Loucy (cell line): ENCODE measurements at regions not wholly inside any gene's neighbourhood (a gene's known extent, or its start where the extent isn't known, plus 50 kb on each side); places are given as distances from the start of the nearest gene placed in this dataset.

ENCODE experiments used
- EZH2phosphoT487 ChIP-seq: fragments of 200-600 bp; IDR thresholded peaks from 2 replicates; pipeline ENCODE4 v1.6.1; 2018; ENCODE audit warnings: antibody characterized with exemption, mild to moderate bottlenecking, moderate library complexity, borderline replicate concordance
- TF ChIP-seq, protein P1 (sequence below): fragments of 200-600 bp; sonication (generic); conservative IDR thresholded peaks from 2 replicates; pipeline ENCODE4 v1.5.1; 2014; ENCODE audit warnings: mild to moderate bottlenecking, antibody characterized with exemption, low read length

DNA sequence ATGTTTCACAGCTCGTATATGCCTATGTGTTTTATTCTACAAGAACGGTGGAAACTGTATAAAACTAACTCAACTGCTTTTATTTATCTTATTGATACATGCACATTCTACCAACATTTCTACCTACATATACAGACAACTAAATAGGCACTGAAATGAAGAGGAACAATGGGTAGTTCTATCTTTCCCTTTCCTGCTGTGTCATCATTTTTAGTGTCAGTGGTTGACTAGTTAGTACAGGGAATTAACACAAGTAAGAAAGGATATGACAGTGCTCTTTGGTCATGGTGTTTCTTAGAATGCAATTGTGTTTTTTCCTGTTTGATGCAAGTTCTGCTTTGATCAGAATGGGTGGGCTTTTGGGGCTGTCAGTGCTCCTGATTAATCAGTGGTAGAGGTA is 293.8 kb upstream of the CTSO start:
- TF ChIP-seq EZH2phosphoT487, result no peak
- TF ChIP-seq, protein P1, sequence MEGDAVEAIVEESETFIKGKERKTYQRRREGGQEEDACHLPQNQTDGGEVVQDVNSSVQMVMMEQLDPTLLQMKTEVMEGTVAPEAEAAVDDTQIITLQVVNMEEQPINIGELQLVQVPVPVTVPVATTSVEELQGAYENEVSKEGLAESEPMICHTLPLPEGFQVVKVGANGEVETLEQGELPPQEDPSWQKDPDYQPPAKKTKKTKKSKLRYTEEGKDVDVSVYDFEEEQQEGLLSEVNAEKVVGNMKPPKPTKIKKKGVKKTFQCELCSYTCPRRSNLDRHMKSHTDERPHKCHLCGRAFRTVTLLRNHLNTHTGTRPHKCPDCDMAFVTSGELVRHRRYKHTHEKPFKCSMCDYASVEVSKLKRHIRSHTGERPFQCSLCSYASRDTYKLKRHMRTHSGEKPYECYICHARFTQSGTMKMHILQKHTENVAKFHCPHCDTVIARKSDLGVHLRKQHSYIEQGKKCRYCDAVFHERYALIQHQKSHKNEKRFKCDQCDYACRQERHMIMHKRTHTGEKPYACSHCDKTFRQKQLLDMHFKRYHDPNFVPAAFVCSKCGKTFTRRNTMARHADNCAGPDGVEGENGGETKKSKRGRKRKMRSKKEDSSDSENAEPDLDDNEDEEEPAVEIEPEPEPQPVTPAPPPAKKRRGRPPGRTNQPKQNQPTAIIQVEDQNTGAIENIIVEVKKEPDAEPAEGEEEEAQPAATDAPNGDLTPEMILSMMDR, result no peak
